ENCODE measurements at regions not wholly inside any gene's neighbourhood (a gene's known extent, or its start where the extent isn't known, plus 50 kb on each side); places are given as distances from the start of the nearest gene placed in this dataset.

DNA sequence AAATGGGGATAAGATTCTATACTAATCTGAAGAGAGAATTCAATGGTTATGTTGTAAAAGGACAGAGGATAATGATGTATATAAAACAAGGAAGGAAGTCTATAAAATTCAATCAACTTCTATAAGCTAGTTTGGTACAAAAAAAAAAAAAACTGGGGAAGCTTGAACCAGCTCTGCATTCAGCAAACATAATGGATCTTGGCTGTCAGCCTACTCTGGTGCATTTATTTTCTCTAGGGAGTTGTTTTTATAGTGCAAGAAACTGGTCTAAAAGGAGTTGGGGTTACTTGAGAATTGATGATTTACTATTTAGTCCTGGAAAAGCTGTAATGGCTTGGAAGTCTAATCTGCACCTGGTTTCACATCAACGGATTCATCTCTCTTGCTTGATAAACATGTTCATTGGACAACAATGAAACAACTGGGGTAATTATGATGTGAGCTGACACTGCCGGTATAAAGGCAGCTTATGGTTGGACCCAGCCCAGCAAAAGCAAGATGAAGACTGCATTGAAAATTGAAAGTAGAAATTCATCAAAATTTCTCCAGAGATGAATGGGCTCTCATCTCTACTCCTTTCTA lies 199.4 kb upstream of the NRIP1 start (continued):
- TF ChIP-seq CTCF (conservative IDR thresholded peaks at IDR 0.05; ENCODE audit: low read depth in 2 of 2), result no peak
- TF ChIP-seq, protein P1, sequence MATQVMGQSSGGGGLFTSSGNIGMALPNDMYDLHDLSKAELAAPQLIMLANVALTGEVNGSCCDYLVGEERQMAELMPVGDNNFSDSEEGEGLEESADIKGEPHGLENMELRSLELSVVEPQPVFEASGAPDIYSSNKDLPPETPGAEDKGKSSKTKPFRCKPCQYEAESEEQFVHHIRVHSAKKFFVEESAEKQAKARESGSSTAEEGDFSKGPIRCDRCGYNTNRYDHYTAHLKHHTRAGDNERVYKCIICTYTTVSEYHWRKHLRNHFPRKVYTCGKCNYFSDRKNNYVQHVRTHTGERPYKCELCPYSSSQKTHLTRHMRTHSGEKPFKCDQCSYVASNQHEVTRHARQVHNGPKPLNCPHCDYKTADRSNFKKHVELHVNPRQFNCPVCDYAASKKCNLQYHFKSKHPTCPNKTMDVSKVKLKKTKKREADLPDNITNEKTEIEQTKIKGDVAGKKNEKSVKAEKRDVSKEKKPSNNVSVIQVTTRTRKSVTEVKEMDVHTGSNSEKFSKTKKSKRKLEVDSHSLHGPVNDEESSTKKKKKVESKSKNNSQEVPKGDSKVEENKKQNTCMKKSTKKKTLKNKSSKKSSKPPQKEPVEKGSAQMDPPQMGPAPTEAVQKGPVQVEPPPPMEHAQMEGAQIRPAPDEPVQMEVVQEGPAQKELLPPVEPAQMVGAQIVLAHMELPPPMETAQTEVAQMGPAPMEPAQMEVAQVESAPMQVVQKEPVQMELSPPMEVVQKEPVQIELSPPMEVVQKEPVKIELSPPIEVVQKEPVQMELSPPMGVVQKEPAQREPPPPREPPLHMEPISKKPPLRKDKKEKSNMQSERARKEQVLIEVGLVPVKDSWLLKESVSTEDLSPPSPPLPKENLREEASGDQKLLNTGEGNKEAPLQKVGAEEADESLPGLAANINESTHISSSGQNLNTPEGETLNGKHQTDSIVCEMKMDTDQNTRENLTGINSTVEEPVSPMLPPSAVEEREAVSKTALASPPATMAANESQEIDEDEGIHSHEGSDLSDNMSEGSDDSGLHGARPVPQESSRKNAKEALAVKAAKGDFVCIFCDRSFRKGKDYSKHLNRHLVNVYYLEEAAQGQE (IDR thresholded peaks at IDR 0.05; ENCODE audit: unreplicated experiment), result no peak
- TF ChIP-seq ZNF331 (CRISPR knock-in tag; IDR thresholded peaks at IDR 0.05; ENCODE audit: low read depth), result no peak
- TF ChIP-seq NANOG (IDR thresholded peaks at IDR 0.05; ENCODE audit: borderline replicate concordance), result no peak
- TF ChIP-seq CREB1 (CRISPR knock-in tag; IDR thresholded peaks at IDR 0.05; ENCODE audit: low read depth), result no peak
- TF ChIP-seq JUNB (IDR thresholded peaks at IDR 0.05; ENCODE audit: unreplicated experiment), result no peak
- no peak for TF ChIP-seq EZH2phosphoT487 (IDR thresholded peaks at IDR 0.05; ENCODE audit: unreplicated experiment)
- no peak for TF ChIP-seq EZH2 (IDR thresholded peaks at IDR 0.05; ENCODE audit: low read depth, unreplicated experiment)
- TF ChIP-seq, protein P2, sequence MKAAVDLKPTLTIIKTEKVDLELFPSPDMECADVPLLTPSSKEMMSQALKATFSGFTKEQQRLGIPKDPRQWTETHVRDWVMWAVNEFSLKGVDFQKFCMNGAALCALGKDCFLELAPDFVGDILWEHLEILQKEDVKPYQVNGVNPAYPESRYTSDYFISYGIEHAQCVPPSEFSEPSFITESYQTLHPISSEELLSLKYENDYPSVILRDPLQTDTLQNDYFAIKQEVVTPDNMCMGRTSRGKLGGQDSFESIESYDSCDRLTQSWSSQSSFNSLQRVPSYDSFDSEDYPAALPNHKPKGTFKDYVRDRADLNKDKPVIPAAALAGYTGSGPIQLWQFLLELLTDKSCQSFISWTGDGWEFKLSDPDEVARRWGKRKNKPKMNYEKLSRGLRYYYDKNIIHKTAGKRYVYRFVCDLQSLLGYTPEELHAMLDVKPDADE (IDR thresholded peaks at IDR 0.05), result no peak

GRCh38 chr21:15272171-15272570 lies 207.4 kb upstream of the NRIP1 start:
- Mint-ChIP-seq H3K27me3 (ENCODE audit: insufficient read depth, low read depth, poor library complexity) (no peaks in the 10 kb centered on the region), H3K4me1 (no peaks in the 10 kb centered on the region)

More at GRCh38 chr21:15272171-15272570, 207.4 kb upstream of the NRIP1 start:
- H3K4me3 Mint-ChIP-seq, result no peak overlapping the region
- no peaks in the 10 kb centered on the region for H3K9me2 ChIP-seq (ENCODE audit: insufficient read depth)
- no peaks in the 10 kb centered on the region for H4K20me1 ChIP-seq (replicated peaks; ENCODE audit: insufficient read depth)
- no peak overlapping the region for H3K4me3 ChIP-seq
- TF ChIP-seq CTCF (conservative IDR thresholded peaks at IDR 0.05; ENCODE audit: low read depth in 2 of 2), result no peak
- TF ChIP-seq ZNF114 (CRISPR knock-in tag; IDR thresholded peaks at IDR 0.05), result no peak
- H3K27ac ChIP-seq (ENCODE audit: low read depth), result no peak overlapping the region
- ATAC-seq, result no peak
- no peaks in the 10 kb centered on the region for H3K36me3 ChIP-seq (ENCODE audit: insufficient read depth)
- no peaks in the 10 kb centered on the region for H3K79me2 ChIP-seq (replicated peaks; ENCODE audit: insufficient read depth)
- no peak overlapping the region for H3K4me2 ChIP-seq
- H3K9me3 Mint-ChIP-seq, result no peaks in the 10 kb centered on the region
- no peaks in the 10 kb centered on the region for H3K4me1 ChIP-seq (ENCODE audit: insufficient read depth)
- no peaks in the 10 kb centered on the region for H3F3A ChIP-seq (replicated peaks; ENCODE audit: low read depth)
- no peak overlapping the region for H2AFZ ChIP-seq
- H3K27ac Mint-ChIP-seq, result no peak overlapping the region
- no peaks in the 10 kb centered on the region for H3K27me3 ChIP-seq (ENCODE audit: insufficient read depth)
- DNase-seq (ENCODE audit: low spot score), result no peak
- no peaks in the 10 kb centered on the region for H3K36me3 Mint-ChIP-seq (ENCODE audit: low read depth)

Measured in GM23338 (cell line).